ENCODE measurements at regions not wholly inside any gene's neighbourhood (a gene's known extent, or its start where the extent isn't known, plus 50 kb on each side); places are given as distances from the start of the nearest gene placed in this dataset.
A peak's percentile ranks its signal among the peaks of the same experiment; 100 is the strongest.

DNA sequence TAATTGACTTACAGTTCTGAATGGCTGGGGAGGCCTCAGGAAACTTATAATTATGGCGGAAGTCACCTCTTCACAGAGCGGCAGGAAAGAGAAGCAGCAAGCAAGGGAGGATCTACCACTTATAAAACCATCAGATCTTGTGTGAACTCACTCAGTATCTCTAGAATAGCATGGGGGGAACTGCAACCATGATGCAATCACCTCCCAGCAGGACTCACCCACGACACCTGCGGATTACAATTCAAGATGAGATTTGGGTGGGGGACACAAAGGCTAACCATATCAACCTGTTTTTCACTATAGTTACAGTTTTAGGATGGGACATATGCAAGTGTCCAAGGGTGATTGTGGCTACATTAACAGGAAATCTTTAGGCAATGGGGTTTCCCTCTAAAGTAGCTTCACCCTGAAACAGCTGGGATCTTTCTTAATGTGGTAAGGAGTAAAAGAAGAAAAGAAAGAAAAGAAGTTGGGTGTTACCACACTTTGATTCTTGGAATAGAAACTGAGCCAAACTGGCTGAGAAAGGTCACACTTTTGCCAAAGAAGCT is 453.8 kb downstream of the OTOL1 start:
- no peak for DNase-seq (ENCODE audit: low read depth)
- TF ChIP-seq CTCF (IDR thresholded peaks at IDR 0.05; ENCODE audit: control insufficient read depth, insufficient read depth, low read depth, low read length, missing control alignments): no peak

DNA sequence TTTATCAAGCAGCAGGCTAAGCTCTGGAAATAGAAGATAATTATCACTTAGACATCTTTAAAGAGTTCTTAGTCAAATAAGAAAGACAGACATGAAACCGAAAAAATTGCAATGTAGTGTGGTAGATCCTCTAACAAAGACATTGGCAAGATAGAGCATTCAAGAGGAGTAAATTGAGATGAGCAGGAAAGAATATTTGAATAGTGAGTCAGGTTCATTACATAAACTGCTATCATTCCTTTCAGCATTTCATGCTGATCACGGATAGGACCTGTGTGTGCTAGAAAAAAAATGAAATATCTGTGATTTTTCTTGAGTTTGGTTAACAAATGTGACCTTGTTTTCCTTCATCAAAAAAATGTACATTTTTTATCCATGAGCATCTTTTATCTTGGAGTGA is 460.9 kb downstream of the OTOL1 start:
- TF ChIP-seq CTCF (IDR thresholded peaks at IDR 0.05; ENCODE audit: control insufficient read depth, insufficient read depth, low read depth, low read length, missing control alignments): no peak
- H3K4me3 ChIP-seq (ENCODE audit: control insufficient read depth, low read depth, low read length): no peak overlapping the region
- DNase-seq (ENCODE audit: low read depth): no peak

More for the DNA sequence above, 453.8 kb downstream of the OTOL1 start:
- no peak overlapping the region for H3K4me3 ChIP-seq (ENCODE audit: control insufficient read depth, low read depth, low read length)

DNA sequence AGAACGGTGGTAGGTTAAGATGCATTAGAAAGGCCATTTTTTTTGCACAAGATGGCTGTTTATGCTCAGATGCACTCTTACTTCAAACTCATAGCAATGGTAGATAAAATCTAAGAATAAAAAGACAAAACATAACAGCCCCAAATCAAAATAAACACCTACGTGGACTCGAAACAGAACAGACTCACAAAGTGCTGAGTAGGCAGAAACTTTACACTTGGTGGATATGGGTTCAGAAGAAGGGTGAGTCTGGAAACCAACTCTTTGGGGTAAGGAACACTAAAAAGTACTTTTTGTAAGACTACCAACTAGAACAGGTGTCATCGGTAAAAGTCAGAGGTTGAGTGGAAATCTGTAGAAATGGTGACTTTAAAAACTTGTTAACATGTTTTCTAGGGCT is 468.2 kb downstream of the OTOL1 start:
- no peak for DNase-seq (ENCODE audit: low read depth)
- TF ChIP-seq CTCF (IDR thresholded peaks at IDR 0.05; ENCODE audit: control insufficient read depth, insufficient read depth, low read depth, low read length, missing control alignments): no peak
- no peak overlapping the region for H3K4me3 ChIP-seq (ENCODE audit: control insufficient read depth, low read depth, low read length)

DNA sequence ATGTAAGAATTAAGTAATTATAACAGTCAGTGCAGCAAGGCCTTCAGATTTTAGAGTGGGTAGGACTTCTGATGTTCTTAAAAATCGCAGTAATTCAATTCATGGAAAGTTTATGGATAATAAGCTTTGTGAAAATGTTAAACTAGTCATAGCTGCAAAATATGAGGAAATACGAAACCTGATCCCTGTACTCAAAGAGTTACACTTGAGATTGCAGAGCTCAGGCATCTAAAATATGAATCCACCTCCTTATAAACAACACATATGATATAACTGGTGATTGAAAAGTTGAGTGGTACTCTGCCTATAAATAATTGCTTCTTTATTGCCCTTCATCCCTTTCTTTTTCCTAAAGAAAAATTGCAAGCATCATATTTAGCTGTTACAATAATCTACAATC is 473.3 kb downstream of the OTOL1 start:
- no peak for DNase-seq (ENCODE audit: low read depth)
- H3K4me3 ChIP-seq (ENCODE audit: control insufficient read depth, low read depth, low read length): no peak overlapping the region
- TF ChIP-seq CTCF (IDR thresholded peaks at IDR 0.05; ENCODE audit: control insufficient read depth, insufficient read depth, low read depth, low read length, missing control alignments): no peak

- no peak for DNase-seq (ENCODE audit: low read depth)
- H3K4me3 ChIP-seq (ENCODE audit: control insufficient read depth, low read depth, low read length): no peak overlapping the region
- no peak for TF ChIP-seq CTCF (IDR thresholded peaks at IDR 0.05; ENCODE audit: control insufficient read depth, insufficient read depth, low read depth, low read length, missing control alignments)
Measured at GRCh38 chr3:161975201-161975600, 478.6 kb downstream of the OTOL1 start.

DNA sequence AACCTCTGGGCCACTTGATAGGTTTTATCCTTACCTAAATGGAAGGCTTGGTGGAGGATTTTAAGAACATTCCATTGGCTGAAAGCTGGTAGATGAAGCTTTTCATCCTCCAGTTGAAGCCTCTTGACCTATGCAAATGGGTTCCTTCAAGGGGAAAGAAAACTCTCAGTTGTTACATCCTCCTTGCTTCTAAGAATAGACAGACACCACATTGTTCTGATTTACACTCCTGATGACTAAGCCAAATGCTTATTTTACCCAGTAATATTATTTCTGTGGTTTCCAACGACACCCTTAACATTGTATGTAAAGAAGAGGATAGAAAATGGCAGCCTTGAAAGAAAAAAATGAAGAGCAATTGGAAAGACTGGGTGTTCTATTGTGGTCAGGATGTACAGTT is 480.5 kb downstream of the OTOL1 start:
- peak; percentile 21 for DNase-seq (ENCODE audit: low read depth)
- TF ChIP-seq CTCF (IDR thresholded peaks at IDR 0.05; ENCODE audit: control insufficient read depth, insufficient read depth, low read depth, low read length, missing control alignments): no peak
- no peak overlapping the region for H3K4me3 ChIP-seq (ENCODE audit: control insufficient read depth, low read depth, low read length)

GRCh38 chr3:161977850-161978249 is 481.2 kb downstream of the OTOL1 start:
- no peak for TF ChIP-seq CTCF (IDR thresholded peaks at IDR 0.05; ENCODE audit: control insufficient read depth, insufficient read depth, low read depth, low read length, missing control alignments)
- no peak overlapping the region for H3K4me3 ChIP-seq (ENCODE audit: control insufficient read depth, low read depth, low read length)
- no peak for DNase-seq (ENCODE audit: low read depth)
